ENCODE measurements at regions not wholly inside any gene's neighbourhood (a gene's known extent, or its start where the extent isn't known, plus 50 kb on each side); places are given as distances from the start of the nearest gene placed in this dataset.

GRCh38 chr13:104898484-104898883, 1637.0 kb downstream of the EFNB2 start:
- TF ChIP-seq EGR1 (IDR thresholded peaks at IDR 0.05) (no peak), TEAD4 (IDR thresholded peaks at IDR 0.05) (no peak), TCF12 (IDR thresholded peaks at IDR 0.05; ENCODE audit: low read depth) (no peak), YY1 (IDR thresholded peaks at IDR 0.05; ENCODE audit: low read depth) (no peak), USF1 (IDR thresholded peaks at IDR 0.05) (no peak), REST (IDR thresholded peaks at IDR 0.05; ENCODE audit: low read depth) (no peak), EP300 (IDR thresholded peaks at IDR 0.05; ENCODE audit: borderline replicate concordance) (no peak), FOXM1 (IDR thresholded peaks at IDR 0.05; ENCODE audit: borderline replicate concordance, low read depth) (no peak), MAX (IDR thresholded peaks at IDR 0.05) (no peak), TAF1 (IDR thresholded peaks at IDR 0.05; ENCODE audit: low read depth) (no peak), CEBPB (IDR thresholded peaks at IDR 0.05) (no peak), ZBTB7A (IDR thresholded peaks at IDR 0.05; ENCODE audit: low read depth) (no peak), CREB1 (IDR thresholded peaks at IDR 0.05; ENCODE audit: low read depth) (no peak), RAD21 (IDR thresholded peaks at IDR 0.05; ENCODE audit: low read depth) (no peak)
